Erythroblast (primary cell): ENCODE measurements at regions not wholly inside any gene's neighbourhood (a gene's known extent, or its start where the extent isn't known, plus 50 kb on each side); places are given as distances from the start of the nearest gene placed in this dataset.

Experiments used
- GATA1 ChIP-seq: IDR thresholded peaks from 2 replicates; pipeline ENCODE4 v1.6.1; 2011; ENCODE audit warnings: low read depth, mild to moderate bottlenecking, control low read depth, low read length, moderate library complexity
- POLR2A ChIP-seq: IDR thresholded peaks from 2 replicates; pipeline ENCODE4 v1.6.1; 2011; ENCODE audit warnings: mild to moderate bottlenecking, low read length

- TF ChIP-seq POLR2A (no peak), GATA1 (no peak)
Observed at GRCh38 chr16:49024016-49024415, 257.6 kb downstream of the CBLN1 start.
